ENCODE measurements at regions not wholly inside any gene's neighbourhood (a gene's known extent, or its start where the extent isn't known, plus 50 kb on each side); places are given as distances from the start of the nearest gene placed in this dataset.

GRCh38 chr20:48461091-48461734 lies 366.6 kb downstream of the PREX1 start:
- FAIRE-seq: no peak
- DNase-seq (ENCODE audit: insufficient read length, low spot score): no peak
- TF ChIP-seq CTCF (IDR thresholded peaks at IDR 0.05; ENCODE audit: insufficient read depth, missing control alignments): no peak

GRCh38 chr20:48460681-48461080 lies 367.1 kb downstream of the PREX1 start:
- FAIRE-seq (no peak), DNase-seq (ENCODE audit: insufficient read length, low spot score) (no peak)
- no peak for TF ChIP-seq CTCF (IDR thresholded peaks at IDR 0.05; ENCODE audit: insufficient read depth, missing control alignments)

GRCh38 chr20:48459722-48460395 lies 367.9 kb downstream of the PREX1 start:
- TF ChIP-seq CTCF (IDR thresholded peaks at IDR 0.05; ENCODE audit: insufficient read depth, missing control alignments): no peak
- no peak for FAIRE-seq
- DNase-seq (ENCODE audit: insufficient read length, low spot score): no peak

GRCh38 chr20:48458601-48459385 lies 369.0 kb downstream of the PREX1 start:
- FAIRE-seq (no peak), DNase-seq (ENCODE audit: insufficient read length, low spot score) (no peak)
- TF ChIP-seq CTCF (IDR thresholded peaks at IDR 0.05; ENCODE audit: insufficient read depth, missing control alignments): no peak

GRCh38 chr20:48458003-48458377 lies 369.8 kb downstream of the PREX1 start:
- FAIRE-seq (no peak), DNase-seq (ENCODE audit: insufficient read length, low spot score) (no peak)

GRCh38 chr20:48457193-48458002 lies 370.4 kb downstream of the PREX1 start:
- TF ChIP-seq CTCF (IDR thresholded peaks at IDR 0.05; ENCODE audit: insufficient read depth, missing control alignments): no peak
- no peak for FAIRE-seq
- no peak for DNase-seq (ENCODE audit: insufficient read length, low spot score)

More at GRCh38 chr20:48458003-48458377, 369.8 kb downstream of the PREX1 start:
- no peak for TF ChIP-seq CTCF (IDR thresholded peaks at IDR 0.05; ENCODE audit: insufficient read depth, missing control alignments)
